GM19467 (cell line): ENCODE measurements at regions not wholly inside any gene's neighbourhood (a gene's known extent, or its start where the extent isn't known, plus 50 kb on each side); places are given as distances from the start of the nearest gene placed in this dataset.

Experiments used
- ATAC-seq: cut with Tn5 transposase; IDR thresholded peaks from one replicate; pipeline ENCODE4 v1.9.1; 2021; ENCODE audit warnings: mild to moderate bottlenecking, moderate library complexity; ENCODE audit not compliant: unreplicated experiment

GRCh38 chr4:124331781-124332180, 380.8 kb downstream of the ANKRD50 start:
- no peak for ATAC-seq

- ATAC-seq, result no peak
Observed at GRCh38 chr4:124333466-124333865, 379.1 kb downstream of the ANKRD50 start.

- no peak for ATAC-seq
Observed at GRCh38 chr4:124334119-124334518, 378.4 kb downstream of the ANKRD50 start.

GRCh38 chr4:124337874-124338273, 374.7 kb downstream of the ANKRD50 start:
- no peak for ATAC-seq

- ATAC-seq, result no peak
Observed at GRCh38 chr4:124343661-124344171, 368.8 kb downstream of the ANKRD50 start.

GRCh38 chr4:124372916-124373315, 339.6 kb downstream of the ANKRD50 start:
- no peak for ATAC-seq

GRCh38 chr4:124386163-124386562, 326.4 kb downstream of the ANKRD50 start:
- no peak for ATAC-seq

- ATAC-seq, result peak; percentile 50
Observed at GRCh38 chr4:124386648-124387047, 325.9 kb downstream of the ANKRD50 start.

GRCh38 chr4:124389591-124389990, 322.9 kb downstream of the ANKRD50 start:
- no peak for ATAC-seq

- no peak for ATAC-seq
Observed at GRCh38 chr4:124390861-124391260, 321.7 kb downstream of the ANKRD50 start.

GRCh38 chr4:124396333-124396732, 316.2 kb downstream of the ANKRD50 start:
- no peak for ATAC-seq

GRCh38 chr4:124401606-124402005, 310.9 kb downstream of the ANKRD50 start:
- ATAC-seq, result no peak

GRCh38 chr4:124409044-124409443, 303.5 kb downstream of the ANKRD50 start:
- ATAC-seq, result no peak

GRCh38 chr4:124414276-124415040, 298.1 kb downstream of the ANKRD50 start:
- no peak for ATAC-seq

- no peak for ATAC-seq
Observed at GRCh38 chr4:124415146-124415545, 297.4 kb downstream of the ANKRD50 start.

- ATAC-seq, result no peak
Observed at GRCh38 chr4:124417371-124417770, 295.2 kb downstream of the ANKRD50 start.

GRCh38 chr4:124420166-124420695, 292.3 kb downstream of the ANKRD50 start:
- ATAC-seq, result no peak

- ATAC-seq, result no peak
Observed at GRCh38 chr4:124423160-124423559, 289.4 kb downstream of the ANKRD50 start.

GRCh38 chr4:124426279-124426678, 286.3 kb downstream of the ANKRD50 start:
- no peak for ATAC-seq

- ATAC-seq, result no peak
Observed at GRCh38 chr4:124427095-124427767, 285.3 kb downstream of the ANKRD50 start.

GRCh38 chr4:124428648-124429047, 283.9 kb downstream of the ANKRD50 start:
- no peak for ATAC-seq

GRCh38 chr4:124429746-124430250, 282.7 kb downstream of the ANKRD50 start:
- ATAC-seq, result no peak
